H9 (cell line): ENCODE measurements at regions not wholly inside any gene's neighbourhood (a gene's known extent, or its start where the extent isn't known, plus 50 kb on each side); places are given as distances from the start of the nearest gene placed in this dataset.
A peak's percentile ranks its signal among the peaks of the same experiment; 100 is the strongest.

Experiments
- DNase-seq: peaks from one replicate; pipeline ENCODE4 v3.0.0-alpha.2; 2017
- H2AFZ ChIP-seq: one replicate; pipeline ENCODE4 v1.6.1; 2013; ENCODE audit warnings: mild to moderate bottlenecking, low read length, control low read depth, moderate library complexity
- H2AK5ac ChIP-seq: 2 replicates; pipeline ENCODE4 v1.6.1; 2013; ENCODE audit warnings: low read length, control low read depth, mixed read lengths; ENCODE audit not compliant: insufficient read length
- H2BK120ac ChIP-seq: one replicate; pipeline ENCODE4 v1.6.1; 2013; ENCODE audit warnings: low read depth, mild to moderate bottlenecking, low read length, control low read depth, inconsistent platforms; ENCODE audit not compliant: poor library complexity, severe bottlenecking
- H2BK12ac ChIP-seq: 2 replicates; pipeline ENCODE4 v1.6.1; 2013; ENCODE audit warnings: low read length, control low read depth, mixed read lengths, low read depth; ENCODE audit not compliant: insufficient read length
- H2BK15ac ChIP-seq: 2 replicates; pipeline ENCODE4 v1.6.1; 2013; ENCODE audit warnings: low read depth, low read length, control low read depth
- H2BK20ac ChIP-seq: one replicate; pipeline ENCODE4 v1.6.1; 2013; ENCODE audit warnings: low read depth, mild to moderate bottlenecking, low read length, control low read depth, inconsistent platforms; ENCODE audit not compliant: poor library complexity, severe bottlenecking
- H2BK5ac ChIP-seq: 2 replicates; pipeline ENCODE4 v1.6.1; 2013; ENCODE audit warnings: low read length, control low read depth, mixed read lengths; ENCODE audit not compliant: insufficient read length
- H3K14ac ChIP-seq: 2 replicates; pipeline ENCODE4 v1.6.1; 2013; ENCODE audit warnings: low read length, control low read depth; ENCODE audit not compliant: insufficient read depth
- H3K18ac ChIP-seq: 2 replicates; pipeline ENCODE4 v1.6.1; 2013; ENCODE audit warnings: low read depth, mild to moderate bottlenecking, mixed read lengths, low read length, control low read depth; ENCODE audit not compliant: insufficient read length
- H3K23ac ChIP-seq: 2 replicates; pipeline ENCODE4 v1.6.1; 2013; ENCODE audit warnings: low read length, control low read depth, mixed read lengths, low read depth; ENCODE audit not compliant: insufficient read length
- H3K23me2 ChIP-seq: 2 replicates; pipeline ENCODE4 v1.6.1; 2013; ENCODE audit warnings: low read depth, mild to moderate bottlenecking, mixed read lengths, low read length, control low read depth; ENCODE audit not compliant: insufficient read length, poor library complexity, severe bottlenecking
- H3K27ac ChIP-seq: 2 replicates; pipeline ENCODE4 v1.5.1; 2013; ENCODE audit warnings: low read length, control low read depth, mixed read lengths, low read depth; ENCODE audit not compliant: insufficient read length
- H3K27me3 ChIP-seq: 2 replicates; pipeline ENCODE4 v1.6.1; 2013; ENCODE audit warnings: low read length, control low read depth, inconsistent platforms; ENCODE audit not compliant: insufficient read depth
- H3K4ac ChIP-seq: 2 replicates; pipeline ENCODE4 v1.6.1; 2013; ENCODE audit warnings: low read depth, mild to moderate bottlenecking, control low read depth, inconsistent platforms, low read length, moderate library complexity
- H3K4me1 ChIP-seq: 2 replicates; pipeline ENCODE4 v1.6.1; 2013; ENCODE audit warnings: low read length, control low read depth, inconsistent platforms; ENCODE audit not compliant: insufficient read depth
- H3K4me2 ChIP-seq: 2 replicates; pipeline ENCODE4 v1.6.1; 2013; ENCODE audit warnings: low read length, control low read depth, mixed read lengths; ENCODE audit not compliant: insufficient read length, insufficient read depth
- H3K56ac ChIP-seq: 2 replicates; pipeline ENCODE4 v1.6.1; 2013; ENCODE audit warnings: low read depth, mild to moderate bottlenecking, mixed read lengths, low read length, control low read depth; ENCODE audit not compliant: insufficient read length
- H3K79me1 ChIP-seq: 2 replicates; pipeline ENCODE4 v1.6.1; 2013; ENCODE audit warnings: low read depth, mild to moderate bottlenecking, moderate library complexity, low read length, control low read depth, inconsistent platforms; ENCODE audit not compliant: insufficient read depth, poor library complexity, severe bottlenecking
- H3K79me2 ChIP-seq: 2 replicates; pipeline ENCODE4 v1.6.1; 2013; ENCODE audit warnings: low read length, control low read depth, inconsistent platforms; ENCODE audit not compliant: insufficient read depth
- H3K9ac ChIP-seq: 2 replicates; pipeline ENCODE4 v1.6.1; 2013; ENCODE audit warnings: low read length, control low read depth, mixed read lengths; ENCODE audit not compliant: insufficient read length; ENCODE audit errors: extremely low read depth
- H3K9me3 ChIP-seq: one replicate; pipeline ENCODE4 v1.6.1; 2013; ENCODE audit warnings: low read depth, low read length, inconsistent platforms; ENCODE audit not compliant: control insufficient read depth
- H3T11ph ChIP-seq: one replicate; pipeline ENCODE4 v1.6.1; 2013; ENCODE audit warnings: mild to moderate bottlenecking, low read length, control low read depth, inconsistent platforms
- H4K20me1 ChIP-seq: one replicate; pipeline ENCODE4 v1.6.1; 2013; ENCODE audit not compliant: control insufficient read depth, insufficient read length, insufficient read depth
- H4K5ac ChIP-seq: 2 replicates; pipeline ENCODE4 v1.6.1; 2013; ENCODE audit warnings: low read depth, mild to moderate bottlenecking, mixed read lengths, low read length, control low read depth; ENCODE audit not compliant: insufficient read length
- H4K8ac ChIP-seq: replicated peaks from 2 replicates; pipeline ENCODE4 v1.6.1; 2013; ENCODE audit warnings: low read length, control low read depth, mixed read lengths, low read depth; ENCODE audit not compliant: insufficient read length
- H4K91ac ChIP-seq: 2 replicates; pipeline ENCODE4 v1.6.1; 2013; ENCODE audit warnings: low read depth, mild to moderate bottlenecking, moderate library complexity, mixed read lengths, low read length, control low read depth; ENCODE audit not compliant: insufficient read length
- H3K27ac Mint-ChIP-seq, 3 experiments: 2 replicates in 2 of 3; 3 replicates in 1 of 3; pipeline ENCODE4 v1.8.0; 2020 to 2021; ENCODE audit warnings: mixed read lengths in 3 of 3, mild to moderate bottlenecking in 1 of 3, moderate library complexity in 1 of 3
- H3K27me3 Mint-ChIP-seq: 2 replicates; pipeline ENCODE4 v1.8.0; 2021; ENCODE audit warnings: low read depth, mild to moderate bottlenecking, moderate library complexity, mixed read lengths
- H3K36me3 Mint-ChIP-seq, 3 experiments: 2 replicates in 2 of 3; 3 replicates in 1 of 3; pipeline ENCODE4 v1.8.0; 2020 to 2021; ENCODE audit warnings: low read depth in 3 of 3, mixed read lengths in 3 of 3; ENCODE audit not compliant: insufficient read depth in 1 of 3
- H3K4me1 Mint-ChIP-seq, 2 experiments: 2 replicates each; pipeline ENCODE4 v1.8.0; 2020; ENCODE audit warnings: mixed read lengths in 2 of 2
- H3K4me3 Mint-ChIP-seq, 2 experiments: 2 replicates in 1 of 2; 3 replicates in 1 of 2; pipeline ENCODE4 v1.8.0; 2020 to 2021; ENCODE audit warnings: mild to moderate bottlenecking in 2 of 2, mixed read lengths in 2 of 2, moderate library complexity in 1 of 2
- H3K9me3 Mint-ChIP-seq, 2 experiments: 2 replicates in 1 of 2; 3 replicates in 1 of 2; pipeline ENCODE4 v1.8.0; 2020; ENCODE audit warnings: mild to moderate bottlenecking in 2 of 2, mixed read lengths in 2 of 2, moderate library complexity in 1 of 2
- WGBS: extraction: QIAGEN DNeasy Blood & Tissue Kit; methylation state at CpG from one replicate; pipeline ENCODE4 v1.1.7; 2013; ENCODE audit warnings: missing lambda C conversion rate, low lambda C conversion rate, mixed read lengths; ENCODE audit not compliant: insufficient read length; ENCODE audit errors: extremely low coverage; 5-methylcytosine and 5-hydroxymethylcytosine counted together
- TF ChIP-seq, protein P1 (sequence below): fragments of 200-600 bp; sonication (generic); conservative IDR thresholded peaks from 3 replicates; pipeline ENCODE4 v1.8.0; 2021; ENCODE audit warnings: antibody characterized with exemption, mild to moderate bottlenecking

DNA sequence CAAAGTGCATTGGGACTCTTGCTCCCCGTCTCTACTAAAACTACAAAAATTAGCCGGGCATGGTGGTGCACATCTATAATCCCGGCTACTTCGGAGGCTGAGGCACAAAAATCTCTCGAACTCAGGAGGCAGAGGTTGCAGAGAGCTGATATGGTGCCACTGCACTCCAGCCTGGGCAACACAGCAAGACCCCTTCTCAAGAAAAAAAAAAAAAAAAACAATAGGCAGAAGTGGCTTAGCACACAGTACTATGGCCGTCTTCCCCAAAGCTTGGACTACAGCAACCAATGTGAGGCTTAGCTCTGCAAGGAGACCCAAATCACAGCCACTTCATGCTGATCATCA is 162.8 kb upstream of the PRDX4 start:
- Histone ChIP-seq H2BK5ac (no peak overlapping the region), H3K18ac (peak overlapping the region; percentile 64), H2AK5ac (no peak overlapping the region), H2AFZ (no peak overlapping the region), H3T11ph (no peak overlapping the region), H3K4me1 (peaks cover 14% of the 10 kb centered on the region; the same call in 1 of the 2 replicates), H3K4ac (no peak overlapping the region), H4K91ac (no peak overlapping the region), H2BK120ac (no peak overlapping the region), H3K9ac (no peak overlapping the region), H4K5ac (no peak overlapping the region), H3K23ac (no peak overlapping the region), H3K4me2 (no peak overlapping the region), H2BK12ac (peak overlapping the region; percentile 75), H3K79me2 (no peaks in the 10 kb centered on the region), H3K56ac (no peak overlapping the region), H3K14ac (no peak overlapping the region), H4K20me1 (no peaks in the 10 kb centered on the region), H2BK20ac (peak overlapping the region; percentile 3), H3K27me3 (no peaks in the 10 kb centered on the region), H3K23me2 (no peaks in the 10 kb centered on the region), H3K27ac (peak overlapping the region; percentile 13), H3K79me1 (no peaks in the 10 kb centered on the region), H3K9me3 (no peaks in the 10 kb centered on the region), H4K8ac (no peak overlapping the region), H2BK15ac (no peak overlapping the region)
- Mint-ChIP-seq H3K27me3 (no peaks in the 10 kb centered on the region), H3K4me3 (no peak overlapping the region), H3K27ac (peak overlapping the region; percentile 80 to 97 (median 96)), H3K36me3 (peaks cover 0 to 7% (median 6%) of the 10 kb centered on the region in 3 experiments; a peak in 4 of 7 replicates), H3K9me3 (peaks cover 0 to 7% of the 10 kb centered on the region in 2 experiments; a peak in 4 of 5 replicates), H3K4me1 (peaks cover 62 to 64% of the 10 kb centered on the region in 2 experiments)
- TF ChIP-seq, protein P1, sequence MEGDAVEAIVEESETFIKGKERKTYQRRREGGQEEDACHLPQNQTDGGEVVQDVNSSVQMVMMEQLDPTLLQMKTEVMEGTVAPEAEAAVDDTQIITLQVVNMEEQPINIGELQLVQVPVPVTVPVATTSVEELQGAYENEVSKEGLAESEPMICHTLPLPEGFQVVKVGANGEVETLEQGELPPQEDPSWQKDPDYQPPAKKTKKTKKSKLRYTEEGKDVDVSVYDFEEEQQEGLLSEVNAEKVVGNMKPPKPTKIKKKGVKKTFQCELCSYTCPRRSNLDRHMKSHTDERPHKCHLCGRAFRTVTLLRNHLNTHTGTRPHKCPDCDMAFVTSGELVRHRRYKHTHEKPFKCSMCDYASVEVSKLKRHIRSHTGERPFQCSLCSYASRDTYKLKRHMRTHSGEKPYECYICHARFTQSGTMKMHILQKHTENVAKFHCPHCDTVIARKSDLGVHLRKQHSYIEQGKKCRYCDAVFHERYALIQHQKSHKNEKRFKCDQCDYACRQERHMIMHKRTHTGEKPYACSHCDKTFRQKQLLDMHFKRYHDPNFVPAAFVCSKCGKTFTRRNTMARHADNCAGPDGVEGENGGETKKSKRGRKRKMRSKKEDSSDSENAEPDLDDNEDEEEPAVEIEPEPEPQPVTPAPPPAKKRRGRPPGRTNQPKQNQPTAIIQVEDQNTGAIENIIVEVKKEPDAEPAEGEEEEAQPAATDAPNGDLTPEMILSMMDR, result no peak
- no CpG with 5 or more reads among the region's 6 CpGs for WGBS
- no peak for DNase-seq
